Thoracic aorta (tissue), 2 donors: ENCODE measurements at regions not wholly inside any gene's neighbourhood (a gene's known extent, or its start where the extent isn't known, plus 50 kb on each side); places are given as distances from the start of the nearest gene placed in this dataset.
A peak's percentile ranks its signal among the peaks of the same experiment; 100 is the strongest.

Source experiments
- ATAC-seq: fragments of 150-250 bp; one replicate; pipeline ENCODE4 v1.8.0; 2017; ENCODE audit warnings: low read depth; ENCODE audit not compliant: insufficient number of reproducible peaks, low FRiP score
- DNase-seq: peaks from one replicate; pipeline ENCODE4 v3.0.0-alpha.2; 2020; ENCODE audit warnings: low spot score
- H3K27ac ChIP-seq, 2 donors: fragments of 200-600 bp; sonication (generic); 1 replicate in 1 of 2; 2 replicates in 1 of 2; pipeline ENCODE4 v1.5.1; 2016; ENCODE audit warnings: mild to moderate bottlenecking in 2 of 2, moderate library complexity in 2 of 2
- H3K27me3 ChIP-seq: fragments of 200-600 bp; sonication (generic); replicated peaks from 2 replicates; pipeline ENCODE4 v1.6.0; 2016; ENCODE audit warnings: mild to moderate bottlenecking; ENCODE audit not compliant: insufficient read depth
- H3K36me3 ChIP-seq: fragments of 200-600 bp; sonication (generic); one replicate; pipeline ENCODE4 v1.5.1; 2016
- H3K4me1 ChIP-seq, 2 donors: fragments of 200-600 bp; sonication (generic); 1 replicate in 1 of 2; 2 replicates in 1 of 2; pipeline versions ENCODE4 v1.5.1 to v1.6.0; 2016; ENCODE audit warnings: low read depth in 2 of 2, mild to moderate bottlenecking in 1 of 2; ENCODE audit not compliant: control insufficient read depth in 1 of 2
- H3K4me3 ChIP-seq: fragments of 200-600 bp; sonication (generic); 2 replicates; pipeline ENCODE4 v1.5.1; 2016; ENCODE audit warnings: mild to moderate bottlenecking
- H3K9me3 ChIP-seq: fragments of 200-600 bp; sonication (generic); 2 replicates; pipeline ENCODE4 v1.5.1; 2016
- TF ChIP-seq, protein P1 (sequence below): fragments of 200-600 bp; sonication (generic); IDR thresholded peaks from one replicate; pipeline ENCODE4 v1.5.1; 2019; ENCODE audit warnings: antibody characterized with exemption

DNA sequence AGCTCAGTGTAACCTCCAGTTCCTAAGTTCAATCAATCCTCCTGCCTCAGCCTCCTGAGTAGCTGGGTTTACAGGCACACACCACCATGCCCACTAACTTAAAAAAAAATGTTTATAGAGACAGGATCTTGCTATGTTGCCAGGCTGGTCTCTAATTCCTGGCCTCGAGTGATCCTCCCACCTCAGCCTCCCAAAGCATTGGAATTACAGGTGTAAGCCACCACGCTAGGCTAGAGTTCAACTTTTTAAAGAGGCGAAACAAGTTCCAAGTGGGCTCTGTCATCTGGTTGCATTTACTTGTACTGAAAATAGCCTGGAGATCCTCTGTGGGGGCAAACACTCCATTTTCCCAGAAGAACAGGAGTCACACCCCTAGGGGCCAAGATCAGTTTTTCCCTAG, 100.7 kb upstream of the RIPOR2 start:
- Histone ChIP-seq H3K4me3 (no peak overlapping the region), H3K27ac (no peak overlapping the region), H3K4me1 (no peaks in the 10 kb centered on the region), H3K27me3 (no peaks in the 10 kb centered on the region), H3K36me3 (no peaks in the 10 kb centered on the region), H3K9me3 (no peaks in the 10 kb centered on the region)
- TF ChIP-seq, protein P1, sequence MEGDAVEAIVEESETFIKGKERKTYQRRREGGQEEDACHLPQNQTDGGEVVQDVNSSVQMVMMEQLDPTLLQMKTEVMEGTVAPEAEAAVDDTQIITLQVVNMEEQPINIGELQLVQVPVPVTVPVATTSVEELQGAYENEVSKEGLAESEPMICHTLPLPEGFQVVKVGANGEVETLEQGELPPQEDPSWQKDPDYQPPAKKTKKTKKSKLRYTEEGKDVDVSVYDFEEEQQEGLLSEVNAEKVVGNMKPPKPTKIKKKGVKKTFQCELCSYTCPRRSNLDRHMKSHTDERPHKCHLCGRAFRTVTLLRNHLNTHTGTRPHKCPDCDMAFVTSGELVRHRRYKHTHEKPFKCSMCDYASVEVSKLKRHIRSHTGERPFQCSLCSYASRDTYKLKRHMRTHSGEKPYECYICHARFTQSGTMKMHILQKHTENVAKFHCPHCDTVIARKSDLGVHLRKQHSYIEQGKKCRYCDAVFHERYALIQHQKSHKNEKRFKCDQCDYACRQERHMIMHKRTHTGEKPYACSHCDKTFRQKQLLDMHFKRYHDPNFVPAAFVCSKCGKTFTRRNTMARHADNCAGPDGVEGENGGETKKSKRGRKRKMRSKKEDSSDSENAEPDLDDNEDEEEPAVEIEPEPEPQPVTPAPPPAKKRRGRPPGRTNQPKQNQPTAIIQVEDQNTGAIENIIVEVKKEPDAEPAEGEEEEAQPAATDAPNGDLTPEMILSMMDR, result no peak
- ATAC-seq, result no peak
- no peak for DNase-seq

DNA sequence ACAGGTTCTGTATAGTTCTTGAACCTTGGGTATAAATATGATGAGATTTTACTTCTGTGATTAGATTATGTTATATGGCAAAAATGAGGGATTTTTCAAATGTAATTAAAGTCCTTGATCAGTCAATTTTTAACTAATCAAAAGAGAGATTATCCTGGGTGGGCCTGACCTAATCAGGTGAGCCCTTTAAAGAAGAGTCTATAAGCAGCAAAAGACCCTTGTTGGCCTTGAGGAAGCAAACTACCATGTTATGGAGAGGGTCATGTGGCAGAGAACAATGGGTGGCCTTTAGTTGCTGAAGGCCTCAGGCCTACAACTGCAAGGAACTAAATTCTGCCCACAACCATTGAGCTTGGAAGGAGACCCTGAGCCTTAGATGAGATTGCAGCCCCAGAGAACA, 102.5 kb upstream of the RIPOR2 start:
- TF ChIP-seq, protein P1, result no peak
- no peaks in the 10 kb centered on the region for H3K4me1 ChIP-seq
- no peaks in the 10 kb centered on the region for H3K27me3 ChIP-seq
- H3K9me3 ChIP-seq, result no peaks in the 10 kb centered on the region
- no peak overlapping the region for H3K4me3 ChIP-seq
- ATAC-seq, result no peak
- DNase-seq, result no peak
- H3K27ac ChIP-seq, result no peak overlapping the region
- H3K36me3 ChIP-seq, result no peaks in the 10 kb centered on the region

DNA sequence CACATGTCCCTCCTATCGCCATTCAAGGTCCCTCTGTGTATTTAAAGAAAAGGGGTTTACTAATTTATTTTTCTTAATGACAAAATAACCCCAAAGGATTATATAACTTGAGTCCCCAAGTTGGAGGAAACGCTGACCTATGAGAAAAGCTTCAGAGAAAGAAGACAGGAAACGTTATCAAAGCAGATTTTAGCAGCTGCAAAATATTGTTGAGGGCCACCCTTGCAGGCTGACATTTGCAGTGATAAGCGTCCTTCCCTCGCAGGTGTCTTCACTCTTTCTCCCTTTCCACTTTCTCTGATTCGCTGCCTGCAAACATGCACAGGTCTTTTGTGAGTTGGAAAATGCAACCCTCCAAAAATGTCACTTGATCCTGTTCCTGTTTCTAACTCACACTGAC, 103.2 kb upstream of the RIPOR2 start:
- H3K4me3 ChIP-seq, result no peak overlapping the region
- no peak overlapping the region for H3K27ac ChIP-seq

DNA sequence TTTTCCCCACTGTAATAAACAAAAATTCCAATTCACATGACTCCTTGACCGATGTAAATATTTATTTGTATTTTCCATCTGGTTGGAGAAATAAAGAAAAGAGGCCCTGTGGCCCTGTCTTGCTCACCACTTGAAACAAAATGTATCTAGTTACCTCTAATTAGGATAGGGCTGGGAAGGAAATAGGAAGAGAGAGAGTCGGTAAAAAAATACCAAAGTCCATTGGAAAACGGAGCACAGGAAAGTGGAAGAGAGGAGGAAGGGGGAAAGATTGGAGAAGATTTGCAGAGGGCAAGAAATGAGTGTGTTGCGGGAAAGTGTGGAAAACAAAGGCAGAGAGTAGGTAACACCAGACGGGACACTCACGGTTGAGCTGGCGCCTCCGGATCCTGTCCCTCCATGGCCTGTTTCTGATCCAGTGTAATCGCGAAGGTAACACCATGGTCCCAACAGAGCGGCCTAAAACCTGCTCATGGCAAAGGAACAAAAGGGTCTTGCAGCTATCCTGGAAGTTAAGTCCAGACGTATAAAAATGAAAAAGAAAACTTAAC, 105.8 kb upstream of the RIPOR2 start:
- H3K4me3 ChIP-seq, result peak overlapping the region; percentile 41

More for the DNA sequence above, 103.2 kb upstream of the RIPOR2 start:
- Histone ChIP-seq H3K9me3 (no peaks in the 10 kb centered on the region), H3K4me1 (no peaks in the 10 kb centered on the region), H3K36me3 (no peaks in the 10 kb centered on the region), H3K27me3 (no peaks in the 10 kb centered on the region)
- no peak for ATAC-seq
- no peak for DNase-seq
- TF ChIP-seq, protein P1, result no peak

DNA sequence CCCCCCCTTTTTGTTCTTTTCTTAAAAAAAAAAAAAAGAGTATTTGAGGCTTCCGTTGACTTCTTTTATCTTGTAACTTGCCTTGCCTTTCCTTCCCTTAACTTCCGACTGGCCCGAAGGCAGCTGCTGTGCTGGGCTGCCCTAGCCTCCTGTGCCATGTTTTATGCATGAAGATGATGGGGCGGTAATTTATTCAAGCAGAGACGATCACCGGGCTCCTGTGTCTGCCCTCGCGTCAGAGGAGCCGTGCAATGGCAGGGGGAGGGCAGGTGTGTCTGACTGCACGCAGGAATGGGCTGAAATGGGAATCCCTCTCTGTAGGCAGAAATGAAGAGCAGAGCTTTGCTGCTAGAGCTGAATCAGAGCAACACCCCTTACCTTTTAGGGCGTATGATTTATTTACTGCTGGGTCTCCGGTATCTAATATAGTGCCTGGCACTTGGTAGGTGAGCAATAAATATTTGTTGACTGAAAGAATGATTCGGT, 106.3 kb upstream of the RIPOR2 start:
- no peaks in the 10 kb centered on the region for H3K9me3 ChIP-seq
- peak overlapping the region; percentile 41 for H3K4me3 ChIP-seq
- ATAC-seq (no peak), DNase-seq (no peak)
- no peaks in the 10 kb centered on the region for H3K36me3 ChIP-seq
- no peak overlapping the region for H3K27ac ChIP-seq
- no peaks in the 10 kb centered on the region for H3K27me3 ChIP-seq
- TF ChIP-seq, protein P1, result no peak
- H3K4me1 ChIP-seq, result no peaks in the 10 kb centered on the region

More for the DNA sequence above, 105.8 kb upstream of the RIPOR2 start:
- Histone ChIP-seq H3K9me3 (no peaks in the 10 kb centered on the region), H3K27ac (no peak overlapping the region), H3K4me1 (no peaks in the 10 kb centered on the region), H3K27me3 (no peaks in the 10 kb centered on the region), H3K36me3 (no peaks in the 10 kb centered on the region)
- no peak for DNase-seq
- TF ChIP-seq, protein P1, result no peak
- ATAC-seq, result no peak
